Dendritic cell treated with granulocyte-macrophage colony-stimulating factor and Interleukin-4, amounts not matched to agents 40 ng/mL and 50 ng/mL, for 4 days (primary cell): ENCODE measurements at regions not wholly inside any gene's neighbourhood (a gene's known extent, or its start where the extent isn't known, plus 50 kb on each side); places are given as distances from the start of the nearest gene placed in this dataset.

Source experiments
- H3K27ac Mint-ChIP-seq: one replicate; pipeline ENCODE4 v1.8.0; 2022; ENCODE audit warnings: mild to moderate bottlenecking, mixed read lengths
- H3K27me3 Mint-ChIP-seq: one replicate; pipeline ENCODE4 v1.8.0; 2022; ENCODE audit warnings: mild to moderate bottlenecking, mixed read lengths
- H3K36me3 Mint-ChIP-seq: one replicate; pipeline ENCODE4 v1.8.0; 2022; ENCODE audit warnings: low read depth, mixed read lengths
- H3K4me1 Mint-ChIP-seq: one replicate; pipeline ENCODE4 v1.8.0; 2022; ENCODE audit warnings: low read depth, mixed read lengths
- H3K4me3 Mint-ChIP-seq: one replicate; pipeline ENCODE4 v1.8.0; 2022; ENCODE audit warnings: mild to moderate bottlenecking, moderate library complexity, mixed read lengths
- H3K9me3 Mint-ChIP-seq: one replicate; pipeline ENCODE4 v1.8.0; 2022; ENCODE audit warnings: mixed read lengths
- intact Hi-C: fragments of 100-400 bp; cut with micrococcal nuclease; formaldehyde crosslinking; loops from one replicate; pipeline ENCODE4 v1.15.0; 2022

DNA sequence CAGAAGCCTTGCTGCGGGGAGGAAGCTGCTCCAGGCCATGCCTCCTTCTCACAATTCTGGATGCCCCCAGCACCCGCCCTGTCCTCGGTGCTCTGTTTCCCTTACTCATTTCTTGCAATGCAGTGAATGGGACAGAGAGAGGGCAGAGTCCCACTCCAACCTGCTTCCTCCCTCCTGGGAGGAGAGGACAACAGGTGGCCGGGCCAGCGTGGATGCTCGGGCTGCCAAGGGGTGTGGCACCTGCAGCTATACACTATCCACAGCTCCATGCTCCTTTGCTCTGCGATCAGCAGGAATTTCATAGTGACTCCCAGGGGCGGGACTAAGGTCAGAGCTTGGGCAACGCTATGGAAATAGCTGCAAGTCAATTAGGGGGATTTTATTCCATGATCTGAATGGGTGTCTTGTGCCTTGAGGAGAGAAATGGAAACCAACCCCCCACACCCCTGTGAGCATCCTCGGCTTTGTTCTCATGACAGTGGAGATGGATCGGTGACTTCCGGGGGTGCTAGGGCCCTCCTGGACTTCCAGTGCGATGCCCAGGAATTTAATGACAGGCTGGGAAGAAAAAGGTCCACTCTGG lies 192.5 kb downstream of the MYLK4 start:
- Mint-ChIP-seq H3K9me3 (no peaks in the 10 kb centered on the region), H3K4me3 (no peak overlapping the region), H3K27me3 (peaks cover 27% of the 10 kb centered on the region), H3K4me1 (peaks cover 13% of the 10 kb centered on the region), H3K27ac (no peak overlapping the region), H3K36me3 (no peaks in the 10 kb centered on the region)
- intact Hi-C loops, result no loop called here

DNA sequence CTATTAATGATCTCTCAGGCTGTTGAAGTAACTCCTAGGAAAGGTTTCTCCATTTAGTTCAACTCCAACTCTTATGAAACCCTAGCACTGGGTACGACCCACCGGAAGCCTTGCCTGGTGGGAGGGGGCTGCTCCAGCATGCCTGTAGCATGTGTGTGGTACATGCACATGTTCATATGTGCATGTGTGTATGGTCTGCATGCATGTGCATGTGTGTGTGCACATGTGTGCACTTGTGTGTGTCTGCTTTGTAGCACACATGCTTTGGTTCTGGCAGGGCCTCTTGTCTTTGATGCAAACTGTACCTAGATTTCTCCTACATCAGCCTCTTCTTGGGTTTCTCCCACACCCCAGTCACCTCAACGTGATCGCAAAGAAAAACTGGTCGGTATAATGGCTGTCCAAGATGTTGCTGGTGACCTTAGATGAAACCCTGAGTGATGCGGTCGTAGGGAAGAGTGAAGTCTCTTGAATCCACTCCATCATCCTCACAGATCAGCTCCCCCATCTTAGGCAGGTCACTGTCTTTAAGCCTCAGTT lies 193.5 kb downstream of the MYLK4 start:
- Mint-ChIP-seq H3K9me3 (no peaks in the 10 kb centered on the region), H3K4me1 (peaks cover 13% of the 10 kb centered on the region), H3K4me3 (no peak overlapping the region), H3K36me3 (no peaks in the 10 kb centered on the region), H3K27me3 (peaks cover 27% of the 10 kb centered on the region), H3K27ac (no peak overlapping the region)
- intact Hi-C loops, result no loop called here

DNA sequence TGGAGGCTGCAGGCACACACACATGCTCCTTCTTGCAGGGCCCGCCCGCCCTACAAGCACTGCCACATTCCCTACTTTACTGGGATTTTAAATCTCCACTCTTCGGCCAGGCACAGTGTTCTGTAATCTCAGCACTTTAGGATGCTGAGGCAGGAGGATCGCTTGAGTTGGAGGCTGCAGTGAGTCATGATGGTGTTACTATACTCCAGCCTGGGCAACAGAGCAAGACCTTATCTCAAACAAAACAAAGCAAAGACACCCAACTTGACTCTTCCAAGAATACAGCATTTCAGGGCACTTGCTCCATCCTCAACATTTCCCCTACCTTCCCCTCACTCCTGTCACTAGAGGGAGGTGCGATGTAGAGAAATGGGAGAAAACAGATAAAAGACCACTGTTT lies 194.0 kb downstream of the MYLK4 start:
- no peaks in the 10 kb centered on the region for H3K36me3 Mint-ChIP-seq

DNA sequence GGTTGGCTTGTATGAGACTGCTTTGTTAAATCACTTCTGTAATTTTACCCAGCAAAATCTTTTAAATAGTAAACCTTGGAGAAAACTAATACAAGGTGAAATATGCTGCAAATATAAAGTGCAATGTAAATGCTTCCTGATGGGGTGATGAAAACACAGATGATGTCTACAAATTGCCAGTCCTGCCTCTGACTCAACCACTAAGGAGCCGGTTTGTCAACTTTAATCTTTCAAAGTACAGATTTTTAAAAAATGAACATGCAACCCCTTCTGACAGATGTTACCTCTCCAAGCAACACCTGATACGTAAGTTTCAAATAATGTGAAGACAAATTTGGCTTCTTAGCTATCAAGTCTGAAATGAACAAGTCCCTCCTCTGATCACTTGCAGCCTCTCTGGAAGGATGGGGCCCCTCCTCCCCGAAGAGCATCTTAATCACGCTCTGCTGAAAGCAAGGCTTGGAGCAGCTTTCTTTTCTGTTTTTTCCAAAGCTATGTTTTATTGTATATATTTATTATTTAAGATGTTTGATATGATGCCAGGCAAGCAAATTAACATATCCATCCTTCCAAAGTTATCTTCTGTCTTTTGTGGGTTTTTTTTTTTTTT lies 196.0 kb downstream of the MYLK4 start:
- peaks cover 27% of the 10 kb centered on the region for H3K27me3 Mint-ChIP-seq

More for the DNA sequence above, 194.0 kb downstream of the MYLK4 start:
- intact Hi-C loops, result no loop called here
- Mint-ChIP-seq H3K4me1 (peaks cover 13% of the 10 kb centered on the region), H3K27me3 (peaks cover 27% of the 10 kb centered on the region), H3K27ac (no peak overlapping the region), H3K9me3 (no peaks in the 10 kb centered on the region), H3K4me3 (no peak overlapping the region)

DNA sequence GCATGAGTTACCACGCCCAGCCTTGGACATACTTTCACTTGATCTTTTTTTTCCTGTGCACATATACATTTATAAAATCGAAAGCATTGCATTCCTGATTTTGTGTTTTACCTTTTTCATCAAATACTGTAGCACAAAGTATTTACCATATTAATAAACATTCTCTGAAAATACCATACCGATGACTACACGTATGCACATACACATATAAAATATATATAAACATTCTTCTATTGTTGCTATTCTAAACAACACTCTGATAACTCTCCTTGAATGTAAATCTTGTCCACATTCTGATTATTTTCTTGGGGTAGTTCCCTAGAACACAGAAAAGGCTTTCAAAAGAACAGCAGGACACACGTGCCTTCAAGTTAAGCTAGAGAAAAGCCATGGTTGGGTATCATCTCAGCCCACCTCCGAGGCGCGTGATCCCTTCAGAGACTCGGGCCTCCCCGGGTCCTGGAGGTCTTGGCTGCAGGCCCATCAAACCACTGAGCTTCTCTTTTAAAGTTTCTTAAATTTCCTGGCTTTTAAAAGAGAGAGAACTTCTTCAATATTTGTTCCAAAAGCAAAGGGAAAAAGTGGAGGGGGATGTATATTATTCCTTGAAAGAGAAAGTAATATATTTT lies 198.1 kb downstream of the MYLK4 start:
- Mint-ChIP-seq H3K9me3 (no peaks in the 10 kb centered on the region), H3K27me3 (peaks cover 20% of the 10 kb centered on the region)

More for the DNA sequence above, 196.0 kb downstream of the MYLK4 start:
- Mint-ChIP-seq H3K9me3 (no peaks in the 10 kb centered on the region), H3K4me1 (peaks cover 13% of the 10 kb centered on the region), H3K27ac (no peak overlapping the region), H3K36me3 (no peaks in the 10 kb centered on the region), H3K4me3 (no peak overlapping the region)
- intact Hi-C loops, result no loop called here

DNA sequence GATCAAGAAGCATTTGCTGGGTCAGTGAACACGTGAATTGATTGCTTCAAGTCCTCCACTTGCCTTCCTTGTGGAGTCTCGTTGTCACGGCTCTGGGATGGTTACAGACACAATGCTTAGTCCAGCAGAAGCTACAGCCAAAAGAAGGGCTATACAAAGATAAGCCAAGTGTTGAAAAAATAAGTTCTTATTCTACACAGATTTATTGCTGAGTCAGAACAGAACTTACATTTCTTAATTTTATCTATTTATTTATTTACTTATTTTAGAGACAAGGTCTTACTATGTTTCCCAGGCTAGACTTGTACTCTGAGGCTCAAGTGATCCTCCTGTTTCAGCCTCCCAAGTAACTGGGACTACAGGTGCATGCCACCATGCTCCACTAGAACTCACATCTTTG lies 199.0 kb downstream of the MYLK4 start:
- Mint-ChIP-seq H3K4me3 (no peak overlapping the region), H3K9me3 (no peaks in the 10 kb centered on the region), H3K4me1 (peaks cover 29% of the 10 kb centered on the region), H3K27me3 (peaks cover 17% of the 10 kb centered on the region), H3K27ac (no peak overlapping the region), H3K36me3 (no peaks in the 10 kb centered on the region)
- intact Hi-C loops, result no loop called here

More for the DNA sequence above, 198.1 kb downstream of the MYLK4 start:
- H3K4me3 Mint-ChIP-seq, result no peak overlapping the region
- peaks cover 19% of the 10 kb centered on the region for H3K4me1 Mint-ChIP-seq
- no peak overlapping the region for H3K27ac Mint-ChIP-seq
- H3K36me3 Mint-ChIP-seq, result no peaks in the 10 kb centered on the region
- intact Hi-C loops, result no loop called here

DNA sequence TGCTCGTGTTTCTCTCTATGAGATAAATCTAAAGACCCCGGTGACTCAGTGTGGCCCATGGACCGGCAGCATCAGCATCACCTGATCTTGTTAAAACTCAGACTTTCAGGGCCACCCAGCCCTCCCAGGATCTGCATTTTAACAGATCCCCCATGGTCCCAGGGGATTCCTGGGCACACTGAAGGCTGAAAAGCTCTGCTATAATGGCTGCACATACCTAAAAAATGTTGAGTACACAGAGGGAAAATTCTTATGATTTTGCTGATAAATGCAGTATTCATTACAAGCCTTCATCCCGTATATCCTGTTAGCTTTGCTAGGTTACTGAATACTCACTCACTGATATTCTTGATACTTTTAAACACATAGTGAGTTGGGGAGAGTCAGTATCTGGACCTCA lies 200.5 kb downstream of the MYLK4 start:
- Mint-ChIP-seq H3K4me3 (no peak overlapping the region), H3K27ac (no peak overlapping the region), H3K9me3 (no peaks in the 10 kb centered on the region), H3K36me3 (no peaks in the 10 kb centered on the region), H3K27me3 (peaks cover 24% of the 10 kb centered on the region), H3K4me1 (peaks cover 38% of the 10 kb centered on the region)
- intact Hi-C loops, result no loop called here

DNA sequence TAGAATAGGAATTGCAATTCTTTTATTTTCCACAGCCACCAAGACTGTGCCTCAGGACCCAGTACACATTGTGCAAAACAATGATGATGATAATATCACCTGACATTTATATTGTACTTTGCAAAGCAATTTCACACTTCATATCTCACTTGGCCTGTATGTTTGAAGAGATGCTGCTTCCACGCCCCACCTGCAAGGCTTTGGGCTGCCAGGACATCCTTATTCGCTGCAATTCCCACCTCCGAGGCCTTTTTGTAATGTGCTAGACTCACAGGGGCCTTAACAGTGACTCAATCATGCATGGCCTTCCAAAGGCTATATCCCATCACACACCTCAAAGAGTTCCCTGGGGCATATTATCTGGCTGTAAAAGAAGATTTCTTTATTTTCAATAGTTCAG lies 200.9 kb downstream of the MYLK4 start:
- Mint-ChIP-seq H3K4me3 (no peak overlapping the region), H3K27me3 (peaks cover 27% of the 10 kb centered on the region), H3K9me3 (no peaks in the 10 kb centered on the region), H3K36me3 (no peaks in the 10 kb centered on the region), H3K4me1 (peaks cover 37% of the 10 kb centered on the region), H3K27ac (no peak overlapping the region)
- intact Hi-C loops, result no loop called here

DNA sequence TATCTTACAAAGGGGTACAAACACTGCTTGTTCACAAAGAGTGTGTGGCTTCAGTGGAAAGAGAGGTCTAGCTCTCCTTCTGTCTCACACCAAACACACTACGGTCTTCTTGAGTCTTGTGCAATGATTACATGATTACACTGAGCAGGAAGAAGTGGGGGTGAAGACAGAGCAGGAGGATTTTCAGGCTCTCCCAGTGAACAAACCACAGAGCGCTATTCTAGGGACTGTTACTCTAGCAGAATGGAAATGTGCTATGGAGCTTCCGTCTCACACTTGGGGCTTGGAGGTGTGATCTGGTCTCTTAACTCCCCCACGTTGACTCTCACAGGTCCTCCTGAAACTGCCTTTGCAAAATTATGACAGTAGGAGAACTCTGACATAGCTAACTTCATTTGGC lies 203.4 kb downstream of the MYLK4 start:
- Mint-ChIP-seq H3K36me3 (no peaks in the 10 kb centered on the region), H3K9me3 (no peaks in the 10 kb centered on the region), H3K27me3 (peaks cover 33% of the 10 kb centered on the region), H3K4me3 (no peak overlapping the region), H3K27ac (peak overlapping the region; percentile 41), H3K4me1 (peaks cover 53% of the 10 kb centered on the region)
- intact Hi-C loops, result no loop called here

DNA sequence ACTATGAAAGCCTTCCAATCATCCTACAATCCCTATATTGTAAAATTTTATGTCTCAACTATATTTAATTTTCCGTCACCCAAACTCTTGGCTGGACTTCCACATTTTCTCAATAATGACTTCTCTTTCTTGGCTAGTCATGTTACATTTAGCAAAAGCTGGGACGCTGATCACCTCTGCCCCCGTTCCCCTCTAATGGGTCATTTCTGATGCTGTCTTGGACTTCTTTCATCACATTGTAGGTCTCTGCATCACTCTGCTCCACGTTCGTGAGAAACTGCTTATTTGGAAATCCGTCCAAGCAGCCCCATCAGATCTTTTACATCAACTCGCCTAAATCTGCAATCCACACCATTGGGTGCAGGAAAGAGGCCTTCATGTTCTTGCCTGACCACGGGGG lies 203.8 kb downstream of the MYLK4 start:
- intact Hi-C loops, result no loop called here
- Mint-ChIP-seq H3K9me3 (no peaks in the 10 kb centered on the region), H3K4me3 (no peak overlapping the region), H3K36me3 (no peaks in the 10 kb centered on the region), H3K27ac (peak overlapping the region; percentile 41), H3K4me1 (peaks cover 58% of the 10 kb centered on the region), H3K27me3 (peaks cover 34% of the 10 kb centered on the region)

DNA sequence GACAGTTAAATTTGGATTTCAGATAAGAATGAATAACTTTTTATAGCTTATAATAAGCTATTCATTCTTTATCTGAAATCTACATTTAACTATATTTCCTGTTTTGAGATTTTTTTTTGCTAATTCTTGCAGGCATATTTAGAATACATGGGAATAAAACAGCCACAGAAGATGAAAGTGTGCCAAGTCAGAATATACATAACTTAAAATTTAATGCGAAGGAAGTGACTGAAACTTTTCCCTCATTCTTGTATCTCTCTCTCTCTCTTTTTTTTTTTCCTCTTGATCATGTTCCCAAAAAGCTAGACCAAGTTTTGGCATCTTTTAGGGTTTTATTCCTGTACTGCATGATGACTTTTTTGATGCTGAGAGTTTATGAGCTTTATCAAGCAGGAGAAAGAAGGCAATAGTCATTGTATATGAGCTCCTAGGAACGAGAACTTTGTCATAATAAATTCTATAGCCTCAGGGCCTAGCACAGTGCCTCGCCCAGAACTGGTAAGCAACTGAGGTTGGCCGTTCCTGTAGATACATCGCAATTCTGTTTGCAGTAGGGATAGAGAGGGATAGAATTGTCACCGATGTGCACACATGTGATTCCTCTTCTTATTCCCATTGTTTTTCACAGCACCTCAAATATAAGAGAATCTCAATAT lies 205.2 kb downstream of the MYLK4 start:
- peaks cover 42% of the 10 kb centered on the region for H3K27me3 Mint-ChIP-seq
- H3K4me3 Mint-ChIP-seq, result no peak overlapping the region
- intact Hi-C loops, result no loop called here
- peaks cover 71% of the 10 kb centered on the region for H3K4me1 Mint-ChIP-seq
- no peaks in the 10 kb centered on the region for H3K9me3 Mint-ChIP-seq
- no peak overlapping the region for H3K27ac Mint-ChIP-seq
- no peaks in the 10 kb centered on the region for H3K36me3 Mint-ChIP-seq

DNA sequence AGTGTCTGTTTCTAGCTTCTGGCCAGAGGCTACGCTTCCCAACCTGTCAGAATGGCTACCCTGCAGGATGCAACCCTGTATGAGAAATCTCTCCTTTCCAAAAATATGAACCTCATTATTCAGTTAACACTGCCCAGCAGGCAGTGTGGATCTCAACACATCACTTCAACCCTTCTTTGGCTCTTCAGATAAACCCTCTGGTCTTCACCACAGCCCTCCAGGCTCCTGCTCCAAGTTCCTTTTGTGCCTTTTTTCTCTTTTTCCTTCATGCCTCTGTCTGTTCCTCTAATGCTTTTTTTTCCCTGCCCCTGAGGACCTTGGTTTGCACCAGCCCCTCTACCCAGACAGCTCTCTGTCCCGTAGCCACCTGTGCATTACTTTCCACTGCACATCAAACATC lies 207.4 kb downstream of the MYLK4 start:
- Mint-ChIP-seq H3K9me3 (no peaks in the 10 kb centered on the region), H3K36me3 (no peaks in the 10 kb centered on the region), H3K4me3 (peak overlapping the region; percentile 11), H3K27ac (peak overlapping the region; percentile 71), H3K4me1 (peaks cover 71% of the 10 kb centered on the region), H3K27me3 (peaks cover 50% of the 10 kb centered on the region)
- intact Hi-C loops, result no loop called here

DNA sequence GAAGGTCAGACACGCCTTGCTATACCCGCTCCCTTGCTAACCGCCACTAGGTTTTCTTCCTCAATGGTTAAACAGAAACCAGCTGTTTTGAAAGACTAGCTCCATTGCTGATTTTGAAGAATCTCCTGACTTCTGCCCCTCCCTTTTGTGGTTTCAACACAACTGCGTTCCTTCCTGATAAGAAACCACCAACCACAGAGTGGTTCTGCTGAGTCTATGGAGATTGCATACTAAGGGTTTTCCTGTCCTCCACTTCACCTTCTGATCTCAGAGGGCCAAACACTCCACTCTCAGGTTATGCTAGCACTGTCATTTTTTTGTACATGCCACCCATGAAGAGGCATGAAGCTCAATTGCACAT lies 207.9 kb downstream of the MYLK4 start:
- Mint-ChIP-seq H3K27ac (peak overlapping the region; percentile 71), H3K4me3 (no peak overlapping the region), H3K27me3 (peaks cover 52% of the 10 kb centered on the region), H3K4me1 (peaks cover 70% of the 10 kb centered on the region), H3K36me3 (no peaks in the 10 kb centered on the region), H3K9me3 (no peaks in the 10 kb centered on the region)
- intact Hi-C loops, result no loop called here
